T-helper 17 cell (primary cell): ENCODE measurements at regions not wholly inside any gene's neighbourhood (a gene's known extent, or its start where the extent isn't known, plus 50 kb on each side); places are given as distances from the start of the nearest gene placed in this dataset.

Experiments
- ATAC-seq: fragments of 150-1000 bp; cut with Tn5 transposase; 2 replicates; pipeline ENCODE4 v1.10.0; 2021; ENCODE audit warnings: mild to moderate bottlenecking, moderate library complexity
- DNase-seq, 3 donors: peaks; one replicate each; pipeline versions ENCODE4 v3.0.0 to v3.0.0-alpha.2; 2020 to 2021
- H3K9me3 ChIP-seq: one replicate; pipeline ENCODE4 v1.7.0; 2013; ENCODE audit warnings: low read length, mild to moderate bottlenecking; ENCODE audit not compliant: control insufficient read depth, poor library complexity, severe bottlenecking
- H3K27ac Mint-ChIP-seq: one replicate; pipeline ENCODE4 v1.8.0; 2022; ENCODE audit warnings: mild to moderate bottlenecking, moderate library complexity, mixed read lengths
- H3K27me3 Mint-ChIP-seq: one replicate; pipeline ENCODE4 v1.8.0; 2022; ENCODE audit warnings: mixed read lengths
- H3K36me3 Mint-ChIP-seq: one replicate; pipeline ENCODE4 v1.8.0; 2022; ENCODE audit warnings: low read depth, mixed read lengths
- H3K4me1 Mint-ChIP-seq: one replicate; pipeline ENCODE4 v1.8.0; 2022; ENCODE audit warnings: mild to moderate bottlenecking, mixed read lengths
- H3K4me3 Mint-ChIP-seq: one replicate; pipeline ENCODE4 v1.8.0; 2022; ENCODE audit warnings: mild to moderate bottlenecking, moderate library complexity, mixed read lengths

DNA sequence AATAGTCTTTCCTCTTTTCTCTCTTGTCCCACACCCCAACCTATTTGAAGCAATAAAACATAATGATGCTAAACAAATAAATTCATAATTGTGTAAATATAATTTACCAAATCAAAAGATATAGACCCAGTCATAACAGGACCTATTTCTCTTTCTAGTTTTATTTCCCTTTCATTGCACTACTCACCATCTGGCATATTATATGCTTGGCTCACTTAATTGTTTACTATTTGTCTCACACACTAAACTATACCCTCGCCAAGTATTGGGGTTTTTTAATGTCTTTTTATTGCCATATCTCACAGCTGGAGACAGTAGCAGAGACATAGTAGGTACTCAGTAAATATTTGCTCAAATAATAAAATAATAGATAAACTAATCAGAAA, 597.5 kb upstream of the PCDH15 start:
- Mint-ChIP-seq H3K27me3 (no peaks in the 10 kb centered on the region), H3K36me3 (no peaks in the 10 kb centered on the region), H3K27ac (no peak overlapping the region), H3K4me3 (no peak overlapping the region), H3K4me1 (no peaks in the 10 kb centered on the region)
- ATAC-seq (no peak), DNase-seq (no peak)
- no peaks in the 10 kb centered on the region for H3K9me3 ChIP-seq

DNA sequence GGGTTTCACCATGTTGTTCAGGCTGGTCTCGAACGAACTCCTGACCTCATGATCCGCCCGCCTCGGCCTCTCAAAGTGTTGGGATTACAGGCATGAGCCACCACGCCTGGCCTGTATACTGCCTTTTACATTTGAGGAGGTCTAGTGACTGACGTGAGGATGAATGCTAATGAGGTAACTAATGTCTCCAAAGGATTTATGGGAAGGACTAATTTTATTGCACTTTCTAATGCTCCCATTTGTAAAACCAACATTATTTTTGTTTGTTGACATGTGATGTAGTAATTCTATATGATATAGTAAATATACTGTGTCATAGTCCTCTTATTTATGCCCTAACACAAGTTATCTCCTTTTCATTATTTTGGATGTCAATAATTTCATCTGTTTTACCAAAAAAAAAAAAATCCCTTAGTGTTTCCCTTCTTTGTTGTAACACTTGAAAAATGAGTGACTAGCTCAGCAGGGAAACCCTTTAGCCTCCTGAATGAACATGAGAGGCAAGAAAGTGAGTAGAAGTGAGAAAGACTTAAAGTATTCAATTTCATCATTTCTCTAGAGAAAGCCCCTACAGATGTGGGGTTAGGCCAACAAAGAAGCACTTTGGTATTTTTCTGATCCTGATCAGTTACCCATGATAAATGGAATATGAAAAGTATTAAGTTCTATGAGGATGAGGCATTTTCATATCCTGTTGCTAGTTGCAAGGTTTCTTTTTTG, 596.9 kb upstream of the PCDH15 start:
- DNase-seq (no peak), ATAC-seq (no peak)
- H3K27ac Mint-ChIP-seq, result no peak overlapping the region
- no peak overlapping the region for H3K4me3 Mint-ChIP-seq
- H3K4me1 Mint-ChIP-seq, result no peaks in the 10 kb centered on the region
- H3K36me3 Mint-ChIP-seq, result no peaks in the 10 kb centered on the region
- H3K9me3 ChIP-seq, result no peaks in the 10 kb centered on the region
- H3K27me3 Mint-ChIP-seq, result no peaks in the 10 kb centered on the region

DNA sequence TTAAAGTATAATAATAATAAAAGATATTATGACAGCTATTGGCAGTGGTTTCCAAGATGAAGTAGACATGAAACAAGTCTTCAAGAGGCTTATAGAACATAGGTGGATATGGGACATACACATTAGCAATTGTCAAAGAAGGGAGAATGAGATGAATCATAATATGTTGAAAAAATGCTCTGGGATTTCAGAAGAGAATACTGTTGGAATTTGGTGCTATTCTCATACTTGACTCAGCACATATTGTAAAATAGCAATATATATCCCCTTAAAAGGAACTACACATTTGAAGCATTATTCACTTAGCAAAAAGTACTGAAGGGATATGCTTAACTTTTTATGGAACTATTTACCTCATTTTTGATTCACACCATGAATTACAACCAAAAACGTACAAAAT, 577.2 kb upstream of the PCDH15 start:
- no peaks in the 10 kb centered on the region for H3K9me3 ChIP-seq
- no peak for DNase-seq
- Mint-ChIP-seq H3K4me3 (no peak overlapping the region), H3K27me3 (no peaks in the 10 kb centered on the region), H3K27ac (no peak overlapping the region), H3K36me3 (no peaks in the 10 kb centered on the region), H3K4me1 (no peaks in the 10 kb centered on the region)
- ATAC-seq, result no peak

GRCh38 chr10:55374917-55375316, 573.9 kb upstream of the PCDH15 start:
- H3K4me3 Mint-ChIP-seq, result no peak overlapping the region
- H3K36me3 Mint-ChIP-seq, result no peaks in the 10 kb centered on the region
- no peaks in the 10 kb centered on the region for H3K27me3 Mint-ChIP-seq
- no peak overlapping the region for H3K27ac Mint-ChIP-seq
- H3K4me1 Mint-ChIP-seq, result no peaks in the 10 kb centered on the region
- H3K9me3 ChIP-seq, result no peaks in the 10 kb centered on the region
- ATAC-seq (no peak), DNase-seq (no peak)

- Mint-ChIP-seq H3K36me3 (no peaks in the 10 kb centered on the region), H3K4me1 (no peaks in the 10 kb centered on the region), H3K4me3 (no peak overlapping the region), H3K27ac (no peak overlapping the region), H3K27me3 (no peaks in the 10 kb centered on the region)
- no peaks in the 10 kb centered on the region for H3K9me3 ChIP-seq
- ATAC-seq (no peak), DNase-seq (no peak)
These were observed 573.0 kb upstream of the PCDH15 start for GRCh38 chr10:55374060-55374459.

DNA sequence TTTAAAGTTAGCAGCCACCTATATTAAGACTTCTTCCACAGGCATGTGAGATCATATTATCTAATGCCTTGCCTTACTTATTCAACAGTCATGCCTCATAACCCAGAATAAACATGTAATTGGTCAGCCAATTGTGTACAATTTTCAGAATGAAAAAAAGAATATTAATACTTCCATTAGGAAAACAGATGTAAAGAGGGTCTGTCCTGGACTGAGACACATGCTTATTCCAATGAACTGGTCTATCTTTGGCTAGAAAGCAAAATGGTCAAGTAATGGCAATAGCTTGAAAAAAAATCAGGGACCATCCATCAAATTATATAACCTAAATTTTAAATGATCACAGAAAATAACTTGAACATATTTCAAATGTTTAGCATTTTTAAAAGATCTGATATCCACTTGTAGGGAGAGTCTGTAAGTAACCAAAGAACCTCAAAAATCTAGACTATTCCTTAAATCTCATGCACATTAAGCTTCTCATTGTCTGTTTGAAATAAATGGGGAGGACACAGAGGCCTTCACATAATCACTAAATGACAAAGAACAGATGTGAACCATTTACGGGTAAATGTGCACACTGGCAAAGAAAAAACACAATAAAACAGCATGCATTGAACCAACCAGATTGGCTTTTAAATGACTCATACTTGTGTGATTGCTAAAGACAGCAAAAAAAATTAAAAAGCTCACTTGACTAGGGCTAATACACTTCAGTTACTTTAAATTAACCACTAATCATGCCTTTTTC, 568.8 kb upstream of the PCDH15 start:
- H3K4me3 Mint-ChIP-seq, result no peak overlapping the region
- no peaks in the 10 kb centered on the region for H3K36me3 Mint-ChIP-seq
- H3K27me3 Mint-ChIP-seq, result no peaks in the 10 kb centered on the region
- ATAC-seq, result no peak
- no peak for DNase-seq
- no peaks in the 10 kb centered on the region for H3K9me3 ChIP-seq
- H3K27ac Mint-ChIP-seq, result no peak overlapping the region
- no peaks in the 10 kb centered on the region for H3K4me1 Mint-ChIP-seq

GRCh38 chr10:55368467-55368866, 567.4 kb upstream of the PCDH15 start:
- no peaks in the 10 kb centered on the region for H3K9me3 ChIP-seq
- ATAC-seq (no peak), DNase-seq (no peak)
- Mint-ChIP-seq H3K36me3 (no peaks in the 10 kb centered on the region), H3K27ac (no peak overlapping the region), H3K27me3 (no peaks in the 10 kb centered on the region), H3K4me1 (no peaks in the 10 kb centered on the region), H3K4me3 (no peak overlapping the region)

GRCh38 chr10:55367555-55367954, 566.5 kb upstream of the PCDH15 start:
- H3K27ac Mint-ChIP-seq, result no peak overlapping the region
- H3K4me1 Mint-ChIP-seq, result no peaks in the 10 kb centered on the region
- H3K27me3 Mint-ChIP-seq, result no peaks in the 10 kb centered on the region
- no peaks in the 10 kb centered on the region for H3K9me3 ChIP-seq
- DNase-seq (no peak), ATAC-seq (no peak)
- H3K36me3 Mint-ChIP-seq, result no peaks in the 10 kb centered on the region
- H3K4me3 Mint-ChIP-seq, result no peak overlapping the region

DNA sequence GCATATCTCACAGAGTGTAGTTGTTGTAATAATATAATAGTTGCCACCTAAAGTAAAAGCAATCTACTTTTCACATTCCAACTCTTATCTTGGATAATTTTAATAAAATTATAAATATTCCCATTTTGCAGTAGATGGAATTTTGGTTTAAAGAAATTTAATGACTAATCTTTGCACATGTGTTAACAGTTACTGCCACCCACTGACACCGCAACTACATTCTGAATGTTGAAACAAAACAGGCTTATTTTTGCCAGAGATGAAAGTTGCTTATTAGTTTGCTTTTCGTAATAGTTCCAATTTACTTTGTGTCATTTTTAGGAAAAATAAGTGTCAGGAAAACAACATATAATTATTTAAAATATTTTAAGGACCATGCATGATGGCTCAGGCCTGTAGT, 557.5 kb upstream of the PCDH15 start:
- Mint-ChIP-seq H3K27me3 (no peaks in the 10 kb centered on the region), H3K36me3 (no peaks in the 10 kb centered on the region), H3K4me1 (no peaks in the 10 kb centered on the region), H3K27ac (no peak overlapping the region), H3K4me3 (no peak overlapping the region)
- no peak for DNase-seq
- ATAC-seq, result no peak
- H3K9me3 ChIP-seq, result no peaks in the 10 kb centered on the region

DNA sequence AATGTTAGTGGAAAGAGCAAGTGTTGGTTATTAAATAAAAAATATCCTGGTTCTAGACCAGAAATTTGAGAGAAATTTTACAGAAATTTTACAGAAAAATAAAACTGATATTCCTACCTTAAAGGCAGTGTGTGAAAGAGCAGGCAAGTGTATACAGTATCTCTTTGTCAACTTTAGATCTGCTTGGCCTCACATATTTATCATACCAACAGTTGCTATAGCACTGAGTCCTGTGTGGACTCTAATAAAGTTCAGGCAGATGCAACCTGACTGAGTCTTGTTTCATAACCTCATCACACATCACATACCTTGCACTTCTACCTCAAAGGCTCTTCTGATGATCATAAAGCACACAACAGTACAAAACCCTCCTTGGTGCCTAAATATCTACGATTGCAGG, 552.4 kb upstream of the PCDH15 start:
- H3K4me1 Mint-ChIP-seq, result no peaks in the 10 kb centered on the region
- no peak overlapping the region for H3K27ac Mint-ChIP-seq
- DNase-seq (no peak), ATAC-seq (no peak)
- no peaks in the 10 kb centered on the region for H3K36me3 Mint-ChIP-seq
- no peaks in the 10 kb centered on the region for H3K27me3 Mint-ChIP-seq
- no peaks in the 10 kb centered on the region for H3K9me3 ChIP-seq
- H3K4me3 Mint-ChIP-seq, result no peak overlapping the region

DNA sequence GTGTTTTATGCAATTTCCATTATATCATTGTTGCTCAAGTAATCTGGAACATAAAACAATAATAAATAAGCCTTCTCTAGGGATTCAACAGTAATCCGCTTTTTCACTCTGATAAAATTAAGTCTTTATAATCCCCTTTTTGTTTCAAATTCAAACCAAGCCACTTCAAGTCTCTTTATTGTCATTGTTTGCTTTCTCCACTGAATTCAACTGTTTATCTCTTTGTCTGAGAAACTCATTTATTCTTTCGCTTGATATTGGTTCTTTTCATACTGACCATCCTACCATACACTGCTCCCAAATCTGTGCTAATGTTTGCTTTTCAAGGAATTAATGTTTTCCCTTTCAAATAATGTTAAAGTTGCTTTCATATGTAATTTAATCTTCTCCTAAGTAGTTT, 550.4 kb upstream of the PCDH15 start:
- H3K4me1 Mint-ChIP-seq, result no peaks in the 10 kb centered on the region
- H3K36me3 Mint-ChIP-seq, result no peaks in the 10 kb centered on the region
- ATAC-seq (no peak), DNase-seq (no peak)
- H3K4me3 Mint-ChIP-seq, result no peak overlapping the region
- no peaks in the 10 kb centered on the region for H3K27me3 Mint-ChIP-seq
- no peaks in the 10 kb centered on the region for H3K9me3 ChIP-seq
- H3K27ac Mint-ChIP-seq, result no peak overlapping the region

- H3K9me3 ChIP-seq, result no peaks in the 10 kb centered on the region
- Mint-ChIP-seq H3K27me3 (no peaks in the 10 kb centered on the region), H3K27ac (no peak overlapping the region), H3K4me3 (no peak overlapping the region), H3K4me1 (no peaks in the 10 kb centered on the region), H3K36me3 (no peaks in the 10 kb centered on the region)
- DNase-seq, result no peak
- ATAC-seq, result no peak
These were observed 547.5 kb upstream of the PCDH15 start for GRCh38 chr10:55348534-55348933.

DNA sequence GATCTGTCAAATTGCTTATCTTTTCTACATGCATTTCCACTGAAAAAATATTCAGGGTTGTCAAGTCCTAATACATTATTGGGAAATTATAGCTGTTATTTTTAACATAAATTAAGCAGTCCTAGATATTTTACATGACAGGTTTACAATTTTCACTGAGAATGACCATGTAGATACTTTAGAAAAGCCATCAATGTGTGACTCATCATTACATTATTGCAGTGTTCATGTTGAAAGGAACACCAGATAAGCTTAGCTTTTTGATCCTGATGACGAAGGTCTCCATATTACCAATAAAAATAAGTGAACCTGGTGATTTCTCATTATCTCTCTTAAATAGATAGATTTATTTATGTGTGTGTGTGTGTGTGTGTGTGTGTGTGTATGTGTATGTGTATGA, 529.5 kb upstream of the PCDH15 start:
- Mint-ChIP-seq H3K4me1 (no peaks in the 10 kb centered on the region), H3K27me3 (no peaks in the 10 kb centered on the region), H3K27ac (no peak overlapping the region), H3K36me3 (no peaks in the 10 kb centered on the region), H3K4me3 (no peak overlapping the region)
- no peaks in the 10 kb centered on the region for H3K9me3 ChIP-seq
- ATAC-seq (no peak), DNase-seq (no peak)

DNA sequence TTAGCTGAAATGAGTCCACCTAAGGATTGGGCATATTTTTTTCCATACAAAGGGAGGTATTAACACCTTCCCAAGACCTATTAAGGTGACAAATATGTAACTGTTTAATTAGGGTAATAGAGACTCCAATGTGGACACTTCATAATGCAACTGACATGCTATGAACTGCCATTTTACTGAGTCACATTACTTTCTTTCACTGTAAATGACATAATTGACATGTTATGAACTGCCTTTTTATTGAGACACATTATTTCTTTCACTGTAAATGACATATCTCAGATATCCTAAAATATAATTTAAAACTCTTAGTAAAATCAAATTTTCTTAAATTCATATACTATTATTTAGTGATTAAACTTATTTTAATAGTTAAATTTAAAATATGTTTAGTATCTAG, 528.8 kb upstream of the PCDH15 start:
- H3K9me3 ChIP-seq, result no peaks in the 10 kb centered on the region
- ATAC-seq, result no peak
- H3K4me1 Mint-ChIP-seq, result no peaks in the 10 kb centered on the region
- no peaks in the 10 kb centered on the region for H3K36me3 Mint-ChIP-seq
- DNase-seq, result no peak
- H3K27me3 Mint-ChIP-seq, result no peaks in the 10 kb centered on the region
- H3K4me3 Mint-ChIP-seq, result no peak overlapping the region
- no peak overlapping the region for H3K27ac Mint-ChIP-seq
